GM12874 (cell line): ENCODE measurements at regions not wholly inside any gene's neighbourhood (a gene's known extent, or its start where the extent isn't known, plus 50 kb on each side); places are given as distances from the start of the nearest gene placed in this dataset.

Experiments used
- TF ChIP-seq, protein P1 (sequence below): IDR thresholded peaks from 2 replicates; pipeline ENCODE4 v1.5.1; 2011; ENCODE audit warnings: low read depth, mild to moderate bottlenecking, control low read depth, low read length, moderate library complexity; ENCODE audit not compliant: insufficient read depth

- TF ChIP-seq, protein P1, sequence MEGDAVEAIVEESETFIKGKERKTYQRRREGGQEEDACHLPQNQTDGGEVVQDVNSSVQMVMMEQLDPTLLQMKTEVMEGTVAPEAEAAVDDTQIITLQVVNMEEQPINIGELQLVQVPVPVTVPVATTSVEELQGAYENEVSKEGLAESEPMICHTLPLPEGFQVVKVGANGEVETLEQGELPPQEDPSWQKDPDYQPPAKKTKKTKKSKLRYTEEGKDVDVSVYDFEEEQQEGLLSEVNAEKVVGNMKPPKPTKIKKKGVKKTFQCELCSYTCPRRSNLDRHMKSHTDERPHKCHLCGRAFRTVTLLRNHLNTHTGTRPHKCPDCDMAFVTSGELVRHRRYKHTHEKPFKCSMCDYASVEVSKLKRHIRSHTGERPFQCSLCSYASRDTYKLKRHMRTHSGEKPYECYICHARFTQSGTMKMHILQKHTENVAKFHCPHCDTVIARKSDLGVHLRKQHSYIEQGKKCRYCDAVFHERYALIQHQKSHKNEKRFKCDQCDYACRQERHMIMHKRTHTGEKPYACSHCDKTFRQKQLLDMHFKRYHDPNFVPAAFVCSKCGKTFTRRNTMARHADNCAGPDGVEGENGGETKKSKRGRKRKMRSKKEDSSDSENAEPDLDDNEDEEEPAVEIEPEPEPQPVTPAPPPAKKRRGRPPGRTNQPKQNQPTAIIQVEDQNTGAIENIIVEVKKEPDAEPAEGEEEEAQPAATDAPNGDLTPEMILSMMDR, result no peak
Observed at GRCh38 chr7:15831606-15832005, 145.1 kb upstream of the MEOX2 start.

GRCh38 chr7:15829691-15830090, 143.2 kb upstream of the MEOX2 start:
- TF ChIP-seq, protein P1, result no peak

DNA sequence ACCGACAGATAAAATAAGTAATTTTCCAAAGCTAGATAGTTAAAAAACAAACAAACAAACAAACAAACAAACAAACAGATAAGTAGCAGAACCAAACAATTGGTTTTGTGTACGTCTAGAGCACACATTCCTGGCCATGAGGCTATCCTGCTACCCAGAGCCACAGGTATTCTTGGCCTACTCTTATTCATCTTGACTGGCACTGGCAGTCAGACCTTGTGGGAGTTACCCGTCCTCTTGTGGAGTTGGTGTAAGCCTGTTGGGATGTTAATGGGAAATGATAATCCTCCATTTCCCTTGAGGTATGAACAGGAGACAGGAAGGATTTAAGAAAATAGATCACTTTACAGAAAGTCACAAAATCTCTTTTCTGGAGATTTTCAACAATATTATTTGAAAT, 142.4 kb upstream of the MEOX2 start:
- TF ChIP-seq, protein P1, result no peak

DNA sequence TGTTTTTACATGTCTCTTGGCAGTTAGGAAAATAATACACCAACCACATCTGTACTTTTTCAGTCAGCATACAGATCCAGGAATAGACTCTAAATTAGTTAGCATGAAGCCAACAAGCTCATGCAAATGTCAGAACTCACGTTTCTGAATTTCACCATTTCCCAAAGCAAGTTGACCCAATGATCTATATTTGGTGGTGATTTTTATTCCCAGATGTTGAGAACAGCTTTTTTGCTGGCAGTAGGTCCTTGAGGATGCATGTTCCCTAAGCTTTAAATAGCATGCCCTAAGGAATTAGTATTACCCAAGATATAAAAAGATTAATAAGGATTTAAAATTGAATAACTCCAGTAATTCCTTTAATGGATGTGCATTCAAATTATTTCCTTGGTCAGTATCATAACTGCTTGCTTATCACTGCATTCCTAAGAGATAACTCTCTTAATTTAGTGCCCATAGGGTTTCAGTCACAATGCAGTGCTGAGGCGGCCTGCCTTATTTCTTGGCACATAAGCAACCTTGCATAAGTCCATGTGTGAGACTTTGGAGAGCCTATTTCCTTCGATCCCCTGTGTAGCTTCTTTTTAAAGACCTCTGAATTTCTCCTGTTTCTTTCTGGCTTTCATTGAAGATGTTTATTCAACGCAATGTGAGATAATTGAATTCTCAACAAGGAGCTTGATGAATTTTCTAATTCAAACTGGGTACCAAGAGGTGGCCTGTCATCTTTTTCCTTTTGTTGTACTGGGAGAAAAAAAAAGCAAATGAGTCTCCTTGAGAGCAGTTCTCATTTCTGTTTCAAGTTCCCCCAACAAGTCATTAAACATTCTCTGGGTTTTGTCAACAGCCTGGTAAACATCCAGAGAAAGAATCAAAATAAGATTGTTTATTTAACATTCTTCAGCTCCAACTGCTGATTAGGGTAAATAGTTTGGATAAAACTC, 135.3 kb upstream of the MEOX2 start:
- TF ChIP-seq, protein P1, result no peak

- TF ChIP-seq, protein P1, result no peak
Observed at GRCh38 chr7:15820319-15820718, 133.8 kb upstream of the MEOX2 start.

- TF ChIP-seq, protein P1, result no peak
Observed at GRCh38 chr7:15816835-15817426, 130.4 kb upstream of the MEOX2 start.

DNA sequence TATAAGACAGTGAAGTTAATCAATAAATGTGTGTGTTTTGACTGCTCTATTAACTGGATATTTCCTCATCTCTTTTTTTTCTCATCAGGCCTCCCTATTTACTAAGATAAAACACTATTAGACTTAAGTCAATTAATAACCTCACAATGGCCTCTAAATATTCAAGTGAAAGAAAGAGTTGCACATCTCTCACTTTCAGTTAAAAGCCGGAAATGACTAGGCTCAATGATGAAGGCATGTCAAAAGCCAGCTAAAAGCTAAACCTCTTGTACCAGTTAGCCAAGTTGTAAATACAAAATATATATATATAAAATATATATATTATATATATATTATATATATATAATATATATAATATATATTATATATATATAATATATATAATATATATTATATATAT, 127.0 kb upstream of the MEOX2 start:
- TF ChIP-seq, protein P1, result no peak
